IMR-90 (cell line): ENCODE measurements at regions not wholly inside any gene's neighbourhood (a gene's known extent, or its start where the extent isn't known, plus 50 kb on each side); places are given as distances from the start of the nearest gene placed in this dataset.

Experiments used
- ATAC-seq: fragments of 200-7000 bp; cut with Tn5 transposase; 2 replicates; pipeline ENCODE4 v1.9.1; 2020; ENCODE audit warnings: low read depth, mild to moderate bottlenecking, moderate library complexity
- BruUV-seq: library from RNA; stranded (reverse); fragments of 400-500 nt; replicated peaks from 2 replicates; lab custom pipeline; 2021; lab: Mats Ljungman, UMichigan
- CTCF ChIA-PET: fragments of 300-600 bp; formaldehyde crosslinking; extraction: SDS; loops from one replicate; lab custom pipeline; 2021; ENCODE audit warnings: antibody characterized with exemption; lab: Yijun Ruan, JAX
- POLR2A ChIA-PET: fragments of 300-600 bp; sonication (Branson Sonifier 250); formaldehyde crosslinking; loops from one replicate; lab custom pipeline; 2022; ENCODE audit warnings: antibody characterized with exemption; ENCODE audit not compliant: unreplicated experiment; lab: Charles Lee
- DNase-seq: peaks from one replicate; pipeline ENCODE4 v3.0.0; 2013
- H2AFZ ChIP-seq: replicated peaks from 2 replicates; pipeline ENCODE3; 2013; ENCODE audit warnings: low read length, mild to moderate bottlenecking; ENCODE audit not compliant: poor library complexity
- H2AK5ac ChIP-seq: 2 replicates; pipeline ENCODE4 v1.6.1; 2013; ENCODE audit warnings: low read depth, low read length, inconsistent platforms
- H2AK9ac ChIP-seq: replicated peaks from 2 replicates; pipeline ENCODE3; 2013; ENCODE audit warnings: mild to moderate bottlenecking, low read depth, low read length, moderate library complexity; ENCODE audit not compliant: poor library complexity
- H2BK120ac ChIP-seq: 2 replicates; pipeline ENCODE4 v1.6.1; 2013; ENCODE audit warnings: low read depth, low read length, inconsistent platforms
- H2BK15ac ChIP-seq: 3 replicates; pipeline ENCODE4 v1.6.1; 2013; ENCODE audit warnings: low read depth, low read length, inconsistent platforms
- H2BK20ac ChIP-seq: 2 replicates; pipeline ENCODE4 v1.6.1; 2013; ENCODE audit warnings: low read depth, mild to moderate bottlenecking, inconsistent platforms, low read length, moderate library complexity
- H2BK5ac ChIP-seq: 2 replicates; pipeline ENCODE4 v1.6.1; 2013; ENCODE audit warnings: mild to moderate bottlenecking, low read depth, low read length, inconsistent platforms; ENCODE audit not compliant: poor library complexity, severe bottlenecking
- H3K14ac ChIP-seq: replicated peaks from 2 replicates; pipeline ENCODE4 v1.6.1; 2013; ENCODE audit warnings: low read depth, low read length, inconsistent platforms
- H3K18ac ChIP-seq: 2 replicates; pipeline ENCODE4 v1.6.1; 2013; ENCODE audit warnings: low read depth, low read length, control low read depth
- H3K23ac ChIP-seq: 2 replicates; pipeline ENCODE4 v1.6.1; 2013; ENCODE audit warnings: low read depth, low read length, inconsistent platforms
- H3K27ac ChIP-seq: 2 replicates; pipeline ENCODE4 v1.5.1; 2013; ENCODE audit warnings: mild to moderate bottlenecking, control low read depth, low read length; ENCODE audit not compliant: insufficient read depth
- H3K27me3 ChIP-seq: 2 replicates; pipeline ENCODE4 v1.6.1; 2013; ENCODE audit warnings: low read length; ENCODE audit not compliant: control insufficient read depth, insufficient read depth
- H3K36me3 ChIP-seq: 2 replicates; pipeline ENCODE4 v1.6.1; 2013; ENCODE audit warnings: low read length, mixed read lengths; ENCODE audit not compliant: control insufficient read depth, insufficient read depth
- H3K4ac ChIP-seq: 2 replicates; pipeline ENCODE4 v1.6.1; 2013; ENCODE audit warnings: low read depth, low read length, inconsistent platforms
- H3K4me1 ChIP-seq: 2 replicates; pipeline ENCODE4 v1.6.1; 2013; ENCODE audit warnings: low read length, mixed read lengths; ENCODE audit not compliant: control insufficient read depth, insufficient read depth
- H3K4me2 ChIP-seq: 2 replicates; pipeline ENCODE4 v1.6.1; 2013; ENCODE audit warnings: low read depth, mild to moderate bottlenecking, control low read depth, low read length, moderate library complexity
- H3K4me3 ChIP-seq: 2 replicates; pipeline ENCODE4 v1.5.1; 2013; ENCODE audit warnings: low read depth, mild to moderate bottlenecking, control low read depth, low read length, moderate library complexity; ENCODE audit not compliant: insufficient read depth
- H3K56ac ChIP-seq: 2 replicates; pipeline ENCODE4 v1.6.1; 2013; ENCODE audit warnings: low read length, inconsistent platforms; ENCODE audit not compliant: insufficient read depth; ENCODE audit errors: extremely low read depth
- H3K79me1 ChIP-seq, 2 experiments: 2 replicates each; pipeline ENCODE4 v1.6.1; 2013; ENCODE audit warnings: low read length in 2 of 2, inconsistent platforms in 1 of 2, low read depth in 1 of 2
- H3K9ac ChIP-seq: 2 replicates; pipeline ENCODE4 v1.6.1; 2013; ENCODE audit warnings: low read depth, low read length, control low read depth
- H3K9me1 ChIP-seq: 2 replicates; pipeline ENCODE4 v1.6.1; 2013; ENCODE audit warnings: low read length, inconsistent platforms; ENCODE audit not compliant: insufficient read depth
- H3K9me3 ChIP-seq: 2 replicates; pipeline ENCODE4 v1.6.1; 2013; ENCODE audit warnings: low read length; ENCODE audit not compliant: control insufficient read depth, insufficient read depth
- H4K20me1 ChIP-seq: 2 replicates; pipeline ENCODE4 v1.6.1; 2013; ENCODE audit warnings: low read length, inconsistent platforms; ENCODE audit not compliant: insufficient read depth
- H4K5ac ChIP-seq: 2 replicates; pipeline ENCODE4 v1.6.1; 2013; ENCODE audit warnings: mild to moderate bottlenecking, low read depth, low read length, control low read depth
- H4K8ac ChIP-seq, 2 experiments: 2 replicates each; pipeline ENCODE4 v1.6.1; 2013; ENCODE audit warnings: low read depth in 2 of 2, low read length in 2 of 2, control low read depth in 1 of 2, inconsistent platforms in 1 of 2
- H4K91ac ChIP-seq: 2 replicates; pipeline ENCODE4 v1.6.1; 2013; ENCODE audit warnings: low read depth, low read length, inconsistent platforms; ENCODE audit not compliant: insufficient read depth
- BHLHE40 ChIP-seq: fragments of 150-350 bp; IDR thresholded peaks from 2 replicates; pipeline ENCODE4 v1.6.1; 2016; ENCODE audit warnings: mild to moderate bottlenecking, low read depth, low read length
- CEBPB ChIP-seq: IDR thresholded peaks from 2 replicates; pipeline ENCODE4 v1.6.1; 2012; ENCODE audit warnings: low read depth, low read length, improper control_type of control experiment
- CHD1 ChIP-seq: IDR thresholded peaks from 2 replicates; pipeline ENCODE4 v1.6.1; 2012; ENCODE audit warnings: low read depth, low read length, improper control_type of control experiment
- CTCF ChIP-seq: conservative IDR thresholded peaks from 2 replicates; pipeline ENCODE4 v1.5.1; 2012; ENCODE audit warnings: mild to moderate bottlenecking, low read depth, low read length, improper control_type of control experiment
- ELK1 ChIP-seq: fragments of 150-350 bp; IDR thresholded peaks from 2 replicates; pipeline ENCODE4 v1.6.1; 2016; ENCODE audit warnings: low read depth, mild to moderate bottlenecking, low read length, moderate library complexity, borderline replicate concordance
- MAFK ChIP-seq: IDR thresholded peaks from 2 replicates; pipeline ENCODE4 v1.6.1; 2012; ENCODE audit warnings: low read depth, low read length, improper control_type of control experiment
- MAZ ChIP-seq: IDR thresholded peaks from 2 replicates; pipeline ENCODE4 v1.6.1; 2012; ENCODE audit warnings: low read depth, mild to moderate bottlenecking, low read length, improper control_type of control experiment, moderate library complexity, borderline replicate concordance
- MXI1 ChIP-seq: IDR thresholded peaks from 2 replicates; pipeline ENCODE4 v1.6.1; 2012; ENCODE audit warnings: low read depth, mild to moderate bottlenecking, low read length, moderate library complexity, borderline replicate concordance
- NFE2L2 ChIP-seq: fragments of 150-350 bp; IDR thresholded peaks from 2 replicates; pipeline ENCODE4 v1.6.1; 2016; ENCODE audit warnings: low read depth, mild to moderate bottlenecking, low read length
- POLR2A ChIP-seq: IDR thresholded peaks from 2 replicates; pipeline ENCODE4 v1.6.1; 2012; ENCODE audit warnings: mild to moderate bottlenecking, low read depth, low read length
- RAD21 ChIP-seq: IDR thresholded peaks from 2 replicates; pipeline ENCODE4 v1.6.1; 2012; ENCODE audit warnings: low read length, improper control_type of control experiment
- RCOR1 ChIP-seq: IDR thresholded peaks from 2 replicates; pipeline ENCODE4 v1.6.1; 2012; ENCODE audit warnings: mild to moderate bottlenecking, low read length, improper control_type of control experiment; ENCODE audit not compliant: insufficient replicate concordance
- RFX5 ChIP-seq: IDR thresholded peaks from 2 replicates; pipeline ENCODE4 v1.8.0; 2012; ENCODE audit warnings: low read depth, mild to moderate bottlenecking, low read length, moderate library complexity
- SMC3 ChIP-seq: fragments of 150-350 bp; IDR thresholded peaks from 2 replicates; pipeline ENCODE4 v1.6.1; 2016; ENCODE audit warnings: low read depth, mild to moderate bottlenecking, antibody characterized with exemption, low read length, moderate library complexity
- dilution Hi-C: fragments of 300-500 bp; cut with HindIII; formaldehyde crosslinking; loops from one replicate; pipeline ENCODE4 v1.14.3; 2018; ENCODE audit warnings: low sequenced_read_pairs; ENCODE audit not compliant: unreplicated experiment
- in situ Hi-C: fragments of 300-500 bp; cut with MboI; formaldehyde crosslinking; loops from 3 replicates; pipeline ENCODE4 v1.14.3; 2019; ENCODE audit warnings: low sequenced_read_pairs, inconsistent platforms, mixed read lengths
- intact Hi-C: fragments of 100-400 bp; cut with micrococcal nuclease; formaldehyde crosslinking; loops from 2 replicates; pipeline ENCODE4 v1.10.0; 2022

GRCh38 chr3:153495422-153495821, 333.4 kb downstream of the RAP2B start:
- H4K20me1 ChIP-seq = no peaks in the 10 kb centered on the region
- H4K5ac ChIP-seq = no peak overlapping the region
- no peak overlapping the region for H2AFZ ChIP-seq
- ChIA-PET CTCF (interaction anchor here (0.6 kb wide), 1 partner anchor 325 kb away, joined by 4 read pairs; no protein-coding TSS in a partner anchor), POLR2A (no interaction called here)
- intact Hi-C loops (no loop called here), in situ Hi-C loops (no loop called here), dilution Hi-C loops (no loop called here)
- H3K14ac ChIP-seq = no peak overlapping the region
- no peak overlapping the region for H4K91ac ChIP-seq
- TF ChIP-seq NFE2L2 (no peak), RAD21 (no peak), BHLHE40 (no peak), POLR2A (no peak), MXI1 (no peak), RFX5 (no peak), CTCF (no peak), MAFK (no peak), SMC3 (no peak), CHD1 (no peak), MAZ (no peak), CEBPB (no peak), ELK1 (no peak), RCOR1 (no peak)
- no TSS peak for BruUV-seq
- DNase-seq (no peak), ATAC-seq (no peak)
- H4K8ac ChIP-seq = no peak overlapping the region
- no peak overlapping the region for H3K56ac ChIP-seq
- H3K23ac ChIP-seq = no peak overlapping the region
- H3K4me3 ChIP-seq = no peak overlapping the region
- H3K9me1 ChIP-seq = no peaks in the 10 kb centered on the region
- H3K9ac ChIP-seq = no peak overlapping the region
- H2AK5ac ChIP-seq = no peak overlapping the region
- no peak overlapping the region for H2BK20ac ChIP-seq
- H3K9me3 ChIP-seq = no peaks in the 10 kb centered on the region
- H3K4ac ChIP-seq = no peak overlapping the region
- H2AK9ac ChIP-seq = no peak overlapping the region
- peak overlapping the region; percentile 46; the same call in 1 of the 2 replicates for H3K4me2 ChIP-seq
- H2BK15ac ChIP-seq = no peak overlapping the region
- no peak overlapping the region for H2BK120ac ChIP-seq
- no peak overlapping the region for H3K18ac ChIP-seq
- no peaks in the 10 kb centered on the region for H3K36me3 ChIP-seq
- H3K4me1 ChIP-seq = no peaks in the 10 kb centered on the region
- H3K27me3 ChIP-seq = no peaks in the 10 kb centered on the region
- no peaks in the 10 kb centered on the region for H3K79me1 ChIP-seq
- H3K27ac ChIP-seq = no peak overlapping the region
- no peak overlapping the region for H2BK5ac ChIP-seq
